ENCODE measurements at regions not wholly inside any gene's neighbourhood (a gene's known extent, or its start where the extent isn't known, plus 50 kb on each side); places are given as distances from the start of the nearest gene placed in this dataset.

DNA sequence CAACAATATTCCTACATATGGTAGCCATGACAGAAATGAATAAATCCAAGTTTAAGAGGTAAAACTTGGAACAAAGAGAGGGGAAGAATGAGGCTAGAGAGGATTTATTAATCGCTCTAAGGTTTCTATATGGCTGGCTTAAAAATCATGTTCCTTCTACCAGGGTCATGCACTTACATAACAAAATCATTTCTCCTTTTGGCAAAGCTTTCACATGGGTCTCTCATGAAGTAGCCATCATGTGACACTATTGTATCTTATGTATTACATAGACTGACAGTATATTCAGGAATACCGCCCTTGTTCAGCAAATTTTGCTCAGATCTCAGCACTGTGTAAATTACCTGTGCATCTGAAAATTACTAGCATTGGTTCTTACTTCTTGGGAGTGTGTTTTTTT is 1554.5 kb upstream of the SLC39A10 start:
- TF ChIP-seq FOS (IDR thresholded peaks at IDR 0.05; ENCODE audit: borderline replicate concordance, insufficient read depth, low read length) = no peak
- no peak overlapping the region for H3K4me3 ChIP-seq (replicated peaks in 1 of 3; ENCODE audit: insufficient read depth in 1 of 3, low read depth in 1 of 3, low read length in 3 of 3)
- H3K9me1 ChIP-seq (replicated peaks; ENCODE audit: control insufficient read depth, extremely low read depth, insufficient read depth, low read length) = no peaks in the 10 kb centered on the region
- no peak for FAIRE-seq
- no peaks in the 10 kb centered on the region for H3K36me3 ChIP-seq (ENCODE audit: control insufficient read depth in 2 of 2, extremely low read depth in 1 of 2, insufficient read depth in 2 of 2, low read length in 2 of 2)
- H3K9me3 ChIP-seq (replicated peaks; ENCODE audit: control insufficient read depth, insufficient read depth, low read length) = no peaks in the 10 kb centered on the region
- CTCF ChIA-PET = no interaction called here
- no peaks in the 10 kb centered on the region for H4K20me1 ChIP-seq (replicated peaks; ENCODE audit: control insufficient read depth, extremely low read depth, insufficient read depth, low read length)
- no peak overlapping the region for H3K27ac ChIP-seq (ENCODE audit: insufficient read depth, low read depth, low read length)
- intact Hi-C loops (cut with micrococcal nuclease) = no loop called here
- H3K79me2 ChIP-seq (ENCODE audit: control insufficient read depth, insufficient read depth, low read length) = no peaks in the 10 kb centered on the region
- dilution Hi-C loops (cut with MboI; ENCODE audit: extremely low pct_ligation_motif_present, low sequenced_read_pairs) = no loop called here
- no peak overlapping the region for H3K4me2 ChIP-seq (ENCODE audit: insufficient read depth, low read length)
- no peak overlapping the region for H3K9ac ChIP-seq (replicated peaks; ENCODE audit: extremely low read depth, insufficient read depth, low read length)
- no TSS peak for BruUV-seq (replicated peaks)
- H3K27me3 ChIP-seq (ENCODE audit: control insufficient read depth in 2 of 2, insufficient read depth in 2 of 2, low read length in 2 of 2) = no peaks in the 10 kb centered on the region
- POLR2A ChIA-PET = interaction anchor here (0.7 kb wide), 1 partner anchor 525 kb away, joined by 4 read pairs; no protein-coding TSS in a partner anchor
- DNase-seq (ENCODE audit: low read depth, low spot score) = no peak
- H3K4me1 ChIP-seq (ENCODE audit: control insufficient read depth, extremely low read depth, insufficient read depth, low read length) = no peaks in the 10 kb centered on the region
- no peak overlapping the region for H2AFZ ChIP-seq (ENCODE audit: low read depth, low read length)

DNA sequence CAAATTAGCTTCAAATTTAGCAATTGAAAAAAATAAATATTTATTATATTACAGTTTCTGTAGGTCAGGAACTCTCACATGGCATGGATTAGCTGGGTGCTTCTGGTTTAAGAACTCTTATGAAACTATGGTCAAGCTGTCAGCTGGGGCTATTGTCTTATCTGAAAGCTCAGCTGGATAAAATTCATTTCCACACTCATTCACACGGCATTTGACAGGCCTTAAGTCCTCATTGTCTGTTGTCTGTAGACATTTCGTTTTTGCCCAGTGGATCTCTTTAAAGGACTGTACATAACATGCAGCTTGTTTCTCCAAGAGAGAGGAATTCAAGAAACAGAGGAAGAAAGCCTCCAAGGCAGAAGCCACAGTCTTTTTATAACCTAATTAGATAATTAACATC is 1556.8 kb upstream of the SLC39A10 start:
- no peak overlapping the region for H3K27ac ChIP-seq (ENCODE audit: insufficient read depth, low read depth, low read length)
- no peak overlapping the region for H3K9ac ChIP-seq (replicated peaks; ENCODE audit: extremely low read depth, insufficient read depth, low read length)
- H3K4me1 ChIP-seq (ENCODE audit: control insufficient read depth, extremely low read depth, insufficient read depth, low read length) = no peaks in the 10 kb centered on the region
- H3K4me3 ChIP-seq (replicated peaks in 1 of 3; ENCODE audit: insufficient read depth in 1 of 3, low read depth in 1 of 3, low read length in 3 of 3) = no peak overlapping the region
- no peak overlapping the region for H3K4me2 ChIP-seq (ENCODE audit: insufficient read depth, low read length)
- intact Hi-C loops (cut with micrococcal nuclease) = no loop called here
- no peak overlapping the region for H2AFZ ChIP-seq (ENCODE audit: low read depth, low read length)
- H3K9me3 ChIP-seq (replicated peaks; ENCODE audit: control insufficient read depth, insufficient read depth, low read length) = no peaks in the 10 kb centered on the region
- no peaks in the 10 kb centered on the region for H3K79me2 ChIP-seq (ENCODE audit: control insufficient read depth, insufficient read depth, low read length)
- no peak for DNase-seq (ENCODE audit: low read depth, low spot score)
- POLR2A ChIA-PET = no interaction called here
- FAIRE-seq = no peak
- CTCF ChIA-PET = interaction anchor here (0.7 kb wide), 1 partner anchor 13 kb away, joined by 3 read pairs; no protein-coding TSS in a partner anchor
- H4K20me1 ChIP-seq (replicated peaks; ENCODE audit: control insufficient read depth, extremely low read depth, insufficient read depth, low read length) = no peaks in the 10 kb centered on the region
- dilution Hi-C loops (cut with MboI; ENCODE audit: extremely low pct_ligation_motif_present, low sequenced_read_pairs) = no loop called here
- no TSS peak for BruUV-seq (replicated peaks)
- H3K36me3 ChIP-seq (ENCODE audit: control insufficient read depth in 2 of 2, extremely low read depth in 1 of 2, insufficient read depth in 2 of 2, low read length in 2 of 2) = no peaks in the 10 kb centered on the region
- no peaks in the 10 kb centered on the region for H3K27me3 ChIP-seq (ENCODE audit: control insufficient read depth in 2 of 2, insufficient read depth in 2 of 2, low read length in 2 of 2)
- TF ChIP-seq POLR2A (IDR thresholded peaks at IDR 0.05; ENCODE audit: low read depth, low read length) (no peak), MYC (IDR thresholded peaks at IDR 0.05; ENCODE audit: low read depth, low read length) (no peak)
- no peaks in the 10 kb centered on the region for H3K9me1 ChIP-seq (replicated peaks; ENCODE audit: control insufficient read depth, extremely low read depth, insufficient read depth, low read length)

Measured in endothelial cell of umbilical vein (primary cell).